Caco-2 (cell line): ENCODE measurements at regions not wholly inside any gene's neighbourhood (a gene's known extent, or its start where the extent isn't known, plus 50 kb on each side); places are given as distances from the start of the nearest gene placed in this dataset.

ENCODE experiments used
- BruUV-seq: library from RNA; stranded (reverse); fragments of 400-500 nt; replicated peaks from 2 replicates; lab custom pipeline; 2021; lab: Mats Ljungman, UMichigan
- CTCF ChIA-PET: fragments of 300-600 bp; sonication (Branson Sonifier 250); formaldehyde crosslinking; loops from one replicate; lab custom pipeline; 2022; ENCODE audit warnings: antibody characterized with exemption; lab: Charles Lee
- POLR2A ChIA-PET: fragments of 300-600 bp; sonication (Branson Sonifier 250); formaldehyde crosslinking; loops from one replicate; lab custom pipeline; 2022; ENCODE audit warnings: antibody characterized with exemption; lab: Charles Lee
- DNase-seq, 2 experiments: peaks; one replicate each; pipeline versions ENCODE4 v3.0.0 to v3.0.0-alpha.2; 2020 to 2022
- H3K27me3 ChIP-seq: replicated peaks from 2 replicates; pipeline ENCODE4 v1.6.0; 2011; ENCODE audit warnings: low read length; ENCODE audit not compliant: control insufficient read depth, insufficient read depth
- H3K36me3 ChIP-seq: 2 replicates; pipeline ENCODE4 v1.5.1; 2011; ENCODE audit warnings: low read length; ENCODE audit not compliant: control insufficient read depth, insufficient read depth
- H3K4me1 ChIP-seq: fragments of 250-450 bp; sonication (Bioruptor Pico); 2 replicates; pipeline ENCODE4 v1.5.1; 2020; ENCODE audit warnings: mild to moderate bottlenecking
- H3K4me3 ChIP-seq: 2 replicates; pipeline ENCODE4 v1.5.1; 2011; ENCODE audit warnings: low read depth, mild to moderate bottlenecking, control low read depth, low read length
- H3K9me3 ChIP-seq: fragments of 250-450 bp; sonication (Bioruptor Pico); 2 replicates; pipeline ENCODE4 v1.5.1; 2020; ENCODE audit warnings: mild to moderate bottlenecking, moderate library complexity
- H3K27ac Mint-ChIP-seq: one replicate; pipeline ENCODE4 v1.8.0; 2022; ENCODE audit warnings: mixed read lengths; ENCODE audit not compliant: unreplicated experiment
- H3K27me3 Mint-ChIP-seq: one replicate; pipeline ENCODE4 v1.8.0; 2022; ENCODE audit warnings: mixed read lengths; ENCODE audit not compliant: insufficient read depth, unreplicated experiment
- H3K36me3 Mint-ChIP-seq: one replicate; pipeline ENCODE4 v1.8.0; 2022; ENCODE audit warnings: mild to moderate bottlenecking, mixed read lengths; ENCODE audit not compliant: insufficient read depth, unreplicated experiment
- H3K4me1 Mint-ChIP-seq: one replicate; pipeline ENCODE4 v1.8.0; 2022; ENCODE audit warnings: low read depth, mixed read lengths; ENCODE audit not compliant: unreplicated experiment
- H3K4me3 Mint-ChIP-seq: one replicate; pipeline ENCODE4 v1.8.0; 2022; ENCODE audit warnings: mild to moderate bottlenecking, moderate library complexity, mixed read lengths; ENCODE audit not compliant: unreplicated experiment
- H3K9me3 Mint-ChIP-seq: one replicate; pipeline ENCODE4 v1.8.0; 2022; ENCODE audit warnings: mixed read lengths; ENCODE audit not compliant: unreplicated experiment
- intact Hi-C: fragments of 100-400 bp; cut with micrococcal nuclease; formaldehyde crosslinking; loops from one replicate; pipeline ENCODE4 v1.10.0; 2022; ENCODE audit not compliant: unreplicated experiment
- TF ChIP-seq, protein P1 (sequence below), 2 experiments: fragments of 200-600 bp in 1 of 2; IDR thresholded peaks; 1 replicate in 1 of 2; 2 replicates in 1 of 2; pipeline versions ENCODE4 v1.5.1 to v1.8.0; 2011 to 2022; ENCODE audit warnings: antibody characterized with exemption in 1 of 2, control low read depth in 1 of 2, inconsistent platforms in 1 of 2, low read depth in 1 of 2, low read length in 1 of 2, mild to moderate bottlenecking in 1 of 2, moderate library complexity in 1 of 2; ENCODE audit not compliant: insufficient read depth in 1 of 2, severe bottlenecking in 1 of 2, unreplicated experiment in 1 of 2

DNA sequence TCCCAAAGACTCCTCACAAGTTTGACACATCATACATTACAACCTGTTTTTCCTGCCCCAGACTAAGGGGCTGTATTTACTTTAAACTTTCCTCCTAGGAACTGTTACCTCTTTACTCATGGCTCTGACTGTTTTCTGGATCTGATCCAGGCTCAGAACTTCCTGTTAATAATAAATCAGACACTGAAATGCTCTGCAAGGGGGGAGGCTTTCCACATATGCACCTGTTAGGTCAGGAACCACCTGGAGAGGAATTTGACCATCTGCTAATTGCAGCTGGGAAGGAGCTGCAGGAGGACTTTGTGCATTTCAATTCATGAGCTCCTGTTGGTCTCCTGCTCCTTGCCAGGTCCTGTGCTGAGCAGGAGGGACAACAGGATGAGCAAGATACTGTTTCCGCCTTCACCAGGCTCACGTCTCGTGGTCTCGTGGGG lies 476.9 kb upstream of the CDH5 start:
- no peak overlapping the region for H3K27ac Mint-ChIP-seq
- no peak overlapping the region for H3K4me3 Mint-ChIP-seq
- Histone ChIP-seq H3K4me1 (no peaks in the 10 kb centered on the region), H3K27me3 (no peaks in the 10 kb centered on the region), H3K4me3 (no peak overlapping the region), H3K9me3 (no peaks in the 10 kb centered on the region), H3K36me3 (no peaks in the 10 kb centered on the region)
- H3K36me3 Mint-ChIP-seq, result no peaks in the 10 kb centered on the region
- peaks cover 5% of the 10 kb centered on the region for H3K27me3 Mint-ChIP-seq
- DNase-seq, result no peak
- intact Hi-C loops, result no loop called here
- POLR2A ChIA-PET, result interaction anchor here (0.6 kb wide), 1 partner anchor 217 kb away, joined by 3 read pairs; no protein-coding TSS in a partner anchor
- TF ChIP-seq, protein P1, sequence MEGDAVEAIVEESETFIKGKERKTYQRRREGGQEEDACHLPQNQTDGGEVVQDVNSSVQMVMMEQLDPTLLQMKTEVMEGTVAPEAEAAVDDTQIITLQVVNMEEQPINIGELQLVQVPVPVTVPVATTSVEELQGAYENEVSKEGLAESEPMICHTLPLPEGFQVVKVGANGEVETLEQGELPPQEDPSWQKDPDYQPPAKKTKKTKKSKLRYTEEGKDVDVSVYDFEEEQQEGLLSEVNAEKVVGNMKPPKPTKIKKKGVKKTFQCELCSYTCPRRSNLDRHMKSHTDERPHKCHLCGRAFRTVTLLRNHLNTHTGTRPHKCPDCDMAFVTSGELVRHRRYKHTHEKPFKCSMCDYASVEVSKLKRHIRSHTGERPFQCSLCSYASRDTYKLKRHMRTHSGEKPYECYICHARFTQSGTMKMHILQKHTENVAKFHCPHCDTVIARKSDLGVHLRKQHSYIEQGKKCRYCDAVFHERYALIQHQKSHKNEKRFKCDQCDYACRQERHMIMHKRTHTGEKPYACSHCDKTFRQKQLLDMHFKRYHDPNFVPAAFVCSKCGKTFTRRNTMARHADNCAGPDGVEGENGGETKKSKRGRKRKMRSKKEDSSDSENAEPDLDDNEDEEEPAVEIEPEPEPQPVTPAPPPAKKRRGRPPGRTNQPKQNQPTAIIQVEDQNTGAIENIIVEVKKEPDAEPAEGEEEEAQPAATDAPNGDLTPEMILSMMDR (IDR thresholded peaks at IDR 0.05; ENCODE audit: insufficient read depth in 1 of 2, low read depth in 1 of 2, low read length in 1 of 2, severe bottlenecking in 1 of 2, unreplicated experiment in 1 of 2), result no peak
- H3K9me3 Mint-ChIP-seq, result no peaks in the 10 kb centered on the region
- CTCF ChIA-PET, result no interaction called here
- no peaks in the 10 kb centered on the region for H3K4me1 Mint-ChIP-seq
- BruUV-seq, result no TSS peak

DNA sequence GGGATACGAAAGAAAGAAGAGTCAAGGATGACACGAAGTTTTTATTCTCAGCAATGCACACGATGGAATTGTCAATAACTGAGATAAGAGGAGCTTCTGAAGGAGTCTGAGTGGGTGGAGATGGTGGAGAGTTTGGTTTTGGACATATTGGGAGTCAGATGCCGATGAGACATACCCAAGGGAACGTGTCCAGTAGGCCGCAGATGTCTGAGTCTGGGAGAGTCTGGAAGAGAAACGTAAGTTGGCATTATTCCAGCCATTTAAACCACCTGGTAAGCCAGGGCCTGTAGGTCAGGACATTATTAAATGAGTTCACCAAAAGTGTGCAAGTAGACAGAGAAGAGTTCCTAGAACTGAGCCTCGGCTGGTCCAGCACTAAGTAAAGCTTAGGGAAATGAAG lies 478.3 kb upstream of the CDH5 start:
- POLR2A ChIA-PET, result no interaction called here
- no peaks in the 10 kb centered on the region for H3K27me3 ChIP-seq
- H3K9me3 ChIP-seq, result no peaks in the 10 kb centered on the region
- Mint-ChIP-seq H3K4me1 (no peaks in the 10 kb centered on the region), H3K27ac (no peak overlapping the region), H3K9me3 (no peaks in the 10 kb centered on the region), H3K36me3 (no peaks in the 10 kb centered on the region), H3K4me3 (no peak overlapping the region), H3K27me3 (peaks cover 5% of the 10 kb centered on the region)
- intact Hi-C loops, result no loop called here
- TF ChIP-seq, protein P1 (IDR thresholded peaks at IDR 0.05; ENCODE audit: insufficient read depth in 1 of 2, low read depth in 1 of 2, low read length in 1 of 2, severe bottlenecking in 1 of 2, unreplicated experiment in 1 of 2), result no peak
- no peak for DNase-seq
- BruUV-seq, result no TSS peak
- no peak overlapping the region for H3K4me3 ChIP-seq
- no peaks in the 10 kb centered on the region for H3K36me3 ChIP-seq
- CTCF ChIA-PET, result no interaction called here
- H3K4me1 ChIP-seq, result no peaks in the 10 kb centered on the region

DNA sequence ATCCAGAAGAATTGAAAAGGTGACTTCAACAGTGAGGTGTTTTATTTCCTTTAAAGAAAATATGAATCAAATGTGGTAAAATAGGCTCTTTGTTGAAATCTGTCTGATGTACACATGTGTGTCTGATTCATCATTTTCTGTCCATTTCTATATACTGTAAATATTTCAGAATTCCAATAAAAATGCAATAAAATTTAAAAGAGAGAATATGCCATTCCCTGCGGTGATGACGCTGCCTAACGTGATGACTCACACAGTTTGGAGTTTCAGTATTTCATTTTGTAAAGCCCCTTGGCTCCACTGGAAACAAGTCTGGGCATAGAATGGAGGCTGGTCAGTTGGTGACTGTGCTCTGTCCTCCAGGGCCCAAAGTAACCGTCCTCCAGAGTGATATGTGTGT lies 482.5 kb upstream of the CDH5 start:
- Histone ChIP-seq H3K27me3 (no peaks in the 10 kb centered on the region), H3K9me3 (no peaks in the 10 kb centered on the region), H3K36me3 (no peaks in the 10 kb centered on the region), H3K4me3 (no peak overlapping the region), H3K4me1 (no peaks in the 10 kb centered on the region)
- DNase-seq, result no peak
- Mint-ChIP-seq H3K27ac (no peak overlapping the region), H3K27me3 (peaks cover 5% of the 10 kb centered on the region), H3K36me3 (no peaks in the 10 kb centered on the region), H3K9me3 (no peaks in the 10 kb centered on the region), H3K4me1 (no peaks in the 10 kb centered on the region), H3K4me3 (no peak overlapping the region)
- intact Hi-C loops, result no loop called here
- no TSS peak for BruUV-seq
- POLR2A ChIA-PET, result no interaction called here
- CTCF ChIA-PET, result no interaction called here
- TF ChIP-seq, protein P1 (IDR thresholded peaks at IDR 0.05; ENCODE audit: insufficient read depth in 1 of 2, low read depth in 1 of 2, low read length in 1 of 2, severe bottlenecking in 1 of 2, unreplicated experiment in 1 of 2), result no peak
